ENCODE measurements at regions not wholly inside any gene's neighbourhood (a gene's known extent, or its start where the extent isn't known, plus 50 kb on each side); places are given as distances from the start of the nearest gene placed in this dataset.

DNA sequence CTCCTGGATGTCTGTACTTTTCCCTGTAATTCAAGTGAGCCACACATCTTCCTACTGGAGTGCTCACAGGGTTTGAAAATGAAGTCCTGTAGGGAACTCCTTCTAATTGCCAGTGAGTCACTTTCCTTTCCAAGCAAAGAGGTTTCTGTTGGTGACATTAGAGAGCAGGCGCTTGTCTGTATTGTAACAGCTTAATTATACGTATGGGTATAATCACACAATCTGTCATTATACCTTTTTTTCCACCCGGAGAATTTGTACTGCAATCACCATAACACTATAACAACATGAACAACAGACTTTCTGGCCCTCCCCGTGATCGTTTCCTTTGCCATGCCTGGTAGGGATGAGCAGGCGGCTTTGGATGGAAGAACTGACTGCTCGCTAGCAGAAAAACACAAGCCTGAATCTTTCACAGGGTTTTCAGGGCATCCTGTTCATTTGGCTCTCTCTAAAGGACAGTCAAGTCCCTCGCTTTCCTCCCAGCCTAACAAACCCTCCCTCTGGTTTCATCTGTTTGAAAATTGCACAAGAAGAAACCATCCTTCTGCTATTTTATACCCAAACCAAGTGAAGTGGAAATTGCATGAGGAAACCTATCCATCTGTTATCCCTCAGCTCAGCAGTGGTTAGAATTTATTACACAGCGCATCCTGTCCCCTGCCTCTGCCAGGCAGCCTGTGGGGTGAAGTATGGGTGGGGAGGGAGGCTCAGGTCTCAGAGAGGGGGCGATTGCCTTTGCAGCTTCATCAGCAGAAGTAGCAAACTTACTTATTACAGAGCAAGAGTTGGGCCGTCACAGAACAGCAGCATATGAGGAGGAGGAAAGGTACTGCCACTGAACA lies 307.0 kb upstream of the TLE4 start:
- Histone ChIP-seq H3K9ac (replicated peaks; ENCODE audit: extremely low read depth, insufficient read depth, low read length) (no peak overlapping the region), H3K9me1 (replicated peaks; ENCODE audit: control insufficient read depth, extremely low read depth, insufficient read depth, low read length) (no peaks in the 10 kb centered on the region), H3K27me3 (ENCODE audit: control insufficient read depth in 2 of 2, insufficient read depth in 2 of 2, low read length in 2 of 2) (no peaks in the 10 kb centered on the region), H3K4me1 (ENCODE audit: control insufficient read depth, extremely low read depth, insufficient read depth, low read length) (no peaks in the 10 kb centered on the region), H3K9me3 (replicated peaks; ENCODE audit: control insufficient read depth, insufficient read depth, low read length) (no peaks in the 10 kb centered on the region), H3K79me2 (ENCODE audit: control insufficient read depth, insufficient read depth, low read length) (no peaks in the 10 kb centered on the region), H3K27ac (ENCODE audit: insufficient read depth, low read depth, low read length) (no peak overlapping the region), H3K4me3 (replicated peaks in 1 of 3; ENCODE audit: insufficient read depth in 1 of 3, low read depth in 1 of 3, low read length in 3 of 3) (no peak overlapping the region), H3K4me2 (ENCODE audit: insufficient read depth, low read length) (no peak overlapping the region), H2AFZ (ENCODE audit: low read depth, low read length) (no peak overlapping the region), H4K20me1 (replicated peaks; ENCODE audit: control insufficient read depth, extremely low read depth, insufficient read depth, low read length) (no peaks in the 10 kb centered on the region), H3K36me3 (ENCODE audit: control insufficient read depth in 2 of 2, extremely low read depth in 1 of 2, insufficient read depth in 2 of 2, low read length in 2 of 2) (no peaks in the 10 kb centered on the region)
- ChIA-PET CTCF (no interaction called here), POLR2A (no interaction called here)
- no TSS peak for BruUV-seq (replicated peaks)
- TF ChIP-seq, protein P1, sequence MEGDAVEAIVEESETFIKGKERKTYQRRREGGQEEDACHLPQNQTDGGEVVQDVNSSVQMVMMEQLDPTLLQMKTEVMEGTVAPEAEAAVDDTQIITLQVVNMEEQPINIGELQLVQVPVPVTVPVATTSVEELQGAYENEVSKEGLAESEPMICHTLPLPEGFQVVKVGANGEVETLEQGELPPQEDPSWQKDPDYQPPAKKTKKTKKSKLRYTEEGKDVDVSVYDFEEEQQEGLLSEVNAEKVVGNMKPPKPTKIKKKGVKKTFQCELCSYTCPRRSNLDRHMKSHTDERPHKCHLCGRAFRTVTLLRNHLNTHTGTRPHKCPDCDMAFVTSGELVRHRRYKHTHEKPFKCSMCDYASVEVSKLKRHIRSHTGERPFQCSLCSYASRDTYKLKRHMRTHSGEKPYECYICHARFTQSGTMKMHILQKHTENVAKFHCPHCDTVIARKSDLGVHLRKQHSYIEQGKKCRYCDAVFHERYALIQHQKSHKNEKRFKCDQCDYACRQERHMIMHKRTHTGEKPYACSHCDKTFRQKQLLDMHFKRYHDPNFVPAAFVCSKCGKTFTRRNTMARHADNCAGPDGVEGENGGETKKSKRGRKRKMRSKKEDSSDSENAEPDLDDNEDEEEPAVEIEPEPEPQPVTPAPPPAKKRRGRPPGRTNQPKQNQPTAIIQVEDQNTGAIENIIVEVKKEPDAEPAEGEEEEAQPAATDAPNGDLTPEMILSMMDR (IDR thresholded peaks at IDR 0.05; ENCODE audit: extremely low read depth in 1 of 2, insufficient read depth in 1 of 2, low read depth in 1 of 2, low read length in 2 of 2): no peak
- no peak for TF ChIP-seq FOS (IDR thresholded peaks at IDR 0.05; ENCODE audit: borderline replicate concordance, insufficient read depth, low read length)
- intact Hi-C loops (cut with micrococcal nuclease): no loop called here
- DNase-seq (ENCODE audit: low read depth, low spot score): no peak
- dilution Hi-C loops (cut with MboI; ENCODE audit: extremely low pct_ligation_motif_present, low sequenced_read_pairs): no loop called here
- no peak for FAIRE-seq

DNA sequence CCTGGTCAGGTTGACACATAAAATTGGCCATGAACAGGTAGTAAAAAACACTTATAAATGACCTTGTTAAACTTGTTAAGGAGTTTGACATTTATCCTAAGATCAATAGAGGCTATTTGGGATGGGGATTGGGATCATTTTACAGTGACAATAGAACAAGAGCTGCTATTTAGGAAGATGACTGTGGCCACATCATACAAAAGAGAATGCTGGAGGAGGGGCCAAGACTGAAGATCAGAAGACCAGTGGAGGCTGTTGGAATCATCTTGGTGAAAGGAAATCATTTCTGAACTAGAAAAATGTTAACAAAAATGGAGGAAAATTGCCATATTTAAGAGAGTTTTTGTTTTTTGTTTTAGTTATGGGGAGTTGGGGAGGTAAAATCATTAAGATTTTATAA lies 304.8 kb upstream of the TLE4 start:
- TF ChIP-seq JUN (IDR thresholded peaks at IDR 0.05; ENCODE audit: borderline replicate concordance, insufficient read depth, insufficient read length, low read depth): no peak
- no peak for TF ChIP-seq EZH2 (IDR thresholded peaks at IDR 0.05; ENCODE audit: borderline replicate concordance, low read depth, low read length, severe bottlenecking)
- no peak for TF ChIP-seq POLR2AphosphoS5 (IDR thresholded peaks at IDR 0.05; ENCODE audit: insufficient read depth, low read depth, low read length)
- TF ChIP-seq GATA2 (IDR thresholded peaks at IDR 0.05; ENCODE audit: insufficient read depth, insufficient read length, low read depth, low read length): no peak
- TF ChIP-seq, protein P2, sequence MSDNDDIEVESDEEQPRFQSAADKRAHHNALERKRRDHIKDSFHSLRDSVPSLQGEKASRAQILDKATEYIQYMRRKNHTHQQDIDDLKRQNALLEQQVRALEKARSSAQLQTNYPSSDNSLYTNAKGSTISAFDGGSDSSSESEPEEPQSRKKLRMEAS (IDR thresholded peaks at IDR 0.05; ENCODE audit: insufficient read depth, insufficient read length): no peak
- TF ChIP-seq MYC (IDR thresholded peaks at IDR 0.05; ENCODE audit: low read depth, low read length): no peak
- TF ChIP-seq FOS (IDR thresholded peaks at IDR 0.05; ENCODE audit: borderline replicate concordance, insufficient read depth, low read length): no peak
- TF ChIP-seq, protein P1 (IDR thresholded peaks at IDR 0.05; ENCODE audit: extremely low read depth in 1 of 2, insufficient read depth in 1 of 2, low read depth in 1 of 2, low read length in 2 of 2): no peak
- TF ChIP-seq POLR2A (IDR thresholded peaks at IDR 0.05; ENCODE audit: low read depth, low read length): no peak
- CTCF ChIA-PET: no interaction called here
- H3K9me1 ChIP-seq (replicated peaks; ENCODE audit: control insufficient read depth, extremely low read depth, insufficient read depth, low read length): no peaks in the 10 kb centered on the region
- intact Hi-C loops (cut with micrococcal nuclease): no loop called here
- FAIRE-seq (no peak), DNase-seq (ENCODE audit: low read depth, low spot score) (no peak)
- no TSS peak for BruUV-seq (replicated peaks)
- H3K27ac ChIP-seq (ENCODE audit: insufficient read depth, low read depth, low read length): no peak overlapping the region
- POLR2A ChIA-PET: no interaction called here
- no peaks in the 10 kb centered on the region for H4K20me1 ChIP-seq (replicated peaks; ENCODE audit: control insufficient read depth, extremely low read depth, insufficient read depth, low read length)
- H3K4me3 ChIP-seq (replicated peaks in 1 of 3; ENCODE audit: insufficient read depth in 1 of 3, low read depth in 1 of 3, low read length in 3 of 3): no peak overlapping the region
- H3K36me3 ChIP-seq (ENCODE audit: control insufficient read depth in 2 of 2, extremely low read depth in 1 of 2, insufficient read depth in 2 of 2, low read length in 2 of 2): no peaks in the 10 kb centered on the region
- no peaks in the 10 kb centered on the region for H3K27me3 ChIP-seq (ENCODE audit: control insufficient read depth in 2 of 2, insufficient read depth in 2 of 2, low read length in 2 of 2)
- H2AFZ ChIP-seq (ENCODE audit: low read depth, low read length): no peak overlapping the region
- H3K4me2 ChIP-seq (ENCODE audit: insufficient read depth, low read length): no peak overlapping the region
- dilution Hi-C loops (cut with MboI; ENCODE audit: extremely low pct_ligation_motif_present, low sequenced_read_pairs): no loop called here
- no peaks in the 10 kb centered on the region for H3K9me3 ChIP-seq (replicated peaks; ENCODE audit: control insufficient read depth, insufficient read depth, low read length)
- H3K79me2 ChIP-seq (ENCODE audit: control insufficient read depth, insufficient read depth, low read length): no peaks in the 10 kb centered on the region
- H3K9ac ChIP-seq (replicated peaks; ENCODE audit: extremely low read depth, insufficient read depth, low read length): no peak overlapping the region
- no peaks in the 10 kb centered on the region for H3K4me1 ChIP-seq (ENCODE audit: control insufficient read depth, extremely low read depth, insufficient read depth, low read length)
